ENCODE measurements at regions not wholly inside any gene's neighbourhood (a gene's known extent, or its start where the extent isn't known, plus 50 kb on each side); places are given as distances from the start of the nearest gene placed in this dataset.

GRCh38 chr15:62732078-62732477 is 310.5 kb upstream of the TPM1 start:
- no peak for TF ChIP-seq CTCF (conservative IDR thresholded peaks at IDR 0.05; ENCODE audit: low read depth, low read length)
- DNase-seq (ENCODE audit: low read depth), result no peak

DNA sequence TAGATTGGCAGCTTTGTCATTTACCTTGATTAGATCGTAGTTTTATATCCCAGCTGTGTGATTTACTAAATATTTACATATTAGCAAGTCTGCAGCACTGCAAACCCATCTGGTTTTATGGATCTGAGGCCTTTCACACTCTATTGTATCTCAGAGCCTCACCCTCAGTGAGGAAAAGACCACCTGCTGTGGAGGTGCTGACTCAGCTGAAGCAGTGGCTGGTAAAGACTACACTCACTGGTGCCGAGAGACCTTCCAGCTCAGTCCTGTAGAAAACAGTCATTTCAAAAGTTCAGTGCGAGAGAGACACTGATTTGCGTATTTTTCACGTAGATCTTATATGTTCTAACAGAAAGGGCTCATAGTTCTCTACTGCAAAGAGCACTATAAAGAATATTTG is 307.8 kb upstream of the TPM1 start:
- no peak for TF ChIP-seq CTCF (conservative IDR thresholded peaks at IDR 0.05; ENCODE audit: low read depth, low read length)
- H3K4me3 ChIP-seq (ENCODE audit: low read depth, low read length), result no peak overlapping the region
- DNase-seq (ENCODE audit: low read depth), result no peak

More at GRCh38 chr15:62732078-62732477, 310.5 kb upstream of the TPM1 start:
- no peak overlapping the region for H3K4me3 ChIP-seq (ENCODE audit: low read depth, low read length)

- TF ChIP-seq CTCF (conservative IDR thresholded peaks at IDR 0.05; ENCODE audit: low read depth, low read length), result no peak
- H3K4me3 ChIP-seq (ENCODE audit: low read depth, low read length), result no peak overlapping the region
- DNase-seq (ENCODE audit: low read depth), result no peak
Observed at GRCh38 chr15:62736756-62737155, 305.8 kb upstream of the TPM1 start.

DNA sequence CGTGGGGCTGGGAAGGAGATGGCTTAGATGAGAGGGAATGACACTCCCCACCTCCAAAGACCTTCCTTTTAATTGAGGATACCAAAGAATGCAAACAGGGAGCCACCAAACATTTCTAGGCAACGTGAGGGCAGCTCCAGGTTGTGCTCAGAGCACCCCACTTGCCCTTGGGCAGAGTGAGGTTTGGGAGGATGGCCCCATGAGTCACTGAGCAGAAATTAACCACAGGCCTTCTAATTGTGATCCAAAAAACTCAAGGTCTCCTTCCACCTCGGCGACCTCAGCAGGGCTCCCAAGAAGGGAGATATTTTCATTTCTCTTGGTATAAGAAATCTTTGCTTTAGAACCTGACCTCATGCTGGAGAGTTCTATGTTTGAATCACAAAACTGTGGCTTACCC is 305.0 kb upstream of the TPM1 start:
- no peak for DNase-seq (ENCODE audit: low read depth)
- TF ChIP-seq CTCF (conservative IDR thresholded peaks at IDR 0.05; ENCODE audit: low read depth, low read length), result no peak

GRCh38 chr15:62739082-62739481 is 303.5 kb upstream of the TPM1 start:
- TF ChIP-seq CTCF (conservative IDR thresholded peaks at IDR 0.05; ENCODE audit: low read depth, low read length), result no peak
- no peak for DNase-seq (ENCODE audit: low read depth)
- H3K4me3 ChIP-seq (ENCODE audit: low read depth, low read length), result no peak overlapping the region

More for the DNA sequence above, 305.0 kb upstream of the TPM1 start:
- H3K4me3 ChIP-seq (ENCODE audit: low read depth, low read length), result no peak overlapping the region

- no peak for TF ChIP-seq CTCF (conservative IDR thresholded peaks at IDR 0.05; ENCODE audit: low read depth, low read length)
- no peak overlapping the region for H3K4me3 ChIP-seq (ENCODE audit: low read depth, low read length)
- no peak for DNase-seq (ENCODE audit: low read depth)
Observed at GRCh38 chr15:62739507-62739906, 303.0 kb upstream of the TPM1 start.

GRCh38 chr15:62740141-62741004 is 302.2 kb upstream of the TPM1 start:
- DNase-seq (ENCODE audit: low read depth), result no peak
- no peak overlapping the region for H3K4me3 ChIP-seq (ENCODE audit: low read depth, low read length)

More at GRCh38 chr15:62740141-62741004, 302.2 kb upstream of the TPM1 start:
- no peak for TF ChIP-seq CTCF (conservative IDR thresholded peaks at IDR 0.05; ENCODE audit: low read depth, low read length)

Measured in epithelial cell of proximal tubule (primary cell).